HG03025 (cell line): ENCODE measurements at regions not wholly inside any gene's neighbourhood (a gene's known extent, or its start where the extent isn't known, plus 50 kb on each side); places are given as distances from the start of the nearest gene placed in this dataset.

Experiments used
- ATAC-seq: cut with Tn5 transposase; IDR thresholded peaks from one replicate; pipeline ENCODE4 v1.9.1; 2021; ENCODE audit warnings: mild to moderate bottlenecking, moderate library complexity; ENCODE audit not compliant: unreplicated experiment, low FRiP score

GRCh38 chr7:153496257-153496656, 555.9 kb upstream of the DPP6 start:
- no peak for ATAC-seq

GRCh38 chr7:153503093-153503492, 549.1 kb upstream of the DPP6 start:
- ATAC-seq, result no peak

- ATAC-seq, result no peak
These were observed 547.7 kb upstream of the DPP6 start for GRCh38 chr7:153504288-153505075.

- no peak for ATAC-seq
These were observed 544.3 kb upstream of the DPP6 start for GRCh38 chr7:153507885-153508284.

GRCh38 chr7:153509768-153510167, 542.4 kb upstream of the DPP6 start:
- ATAC-seq, result no peak

GRCh38 chr7:153510674-153511073, 541.5 kb upstream of the DPP6 start:
- ATAC-seq, result no peak

GRCh38 chr7:153514032-153514431, 538.2 kb upstream of the DPP6 start:
- no peak for ATAC-seq

- ATAC-seq, result no peak
These were observed 536.8 kb upstream of the DPP6 start for GRCh38 chr7:153515359-153515758.

- ATAC-seq, result no peak
These were observed 533.8 kb upstream of the DPP6 start for GRCh38 chr7:153518201-153518984.

- no peak for ATAC-seq
These were observed 530.8 kb upstream of the DPP6 start for GRCh38 chr7:153521370-153521769.

GRCh38 chr7:153522261-153522660, 529.9 kb upstream of the DPP6 start:
- no peak for ATAC-seq

GRCh38 chr7:153523320-153524015, 528.7 kb upstream of the DPP6 start:
- no peak for ATAC-seq

- no peak for ATAC-seq
These were observed 528.1 kb upstream of the DPP6 start for GRCh38 chr7:153524070-153524601.

GRCh38 chr7:153529100-153529499, 523.1 kb upstream of the DPP6 start:
- ATAC-seq, result no peak

GRCh38 chr7:153529651-153530165, 522.5 kb upstream of the DPP6 start:
- no peak for ATAC-seq

- no peak for ATAC-seq
These were observed 521.8 kb upstream of the DPP6 start for GRCh38 chr7:153530441-153530840.

- ATAC-seq, result no peak
These were observed 519.9 kb upstream of the DPP6 start for GRCh38 chr7:153532326-153532725.

GRCh38 chr7:153537271-153537670, 514.9 kb upstream of the DPP6 start:
- no peak for ATAC-seq

GRCh38 chr7:153541903-153542302, 510.3 kb upstream of the DPP6 start:
- no peak for ATAC-seq

GRCh38 chr7:153543232-153543631, 509.0 kb upstream of the DPP6 start:
- no peak for ATAC-seq

- ATAC-seq, result no peak
These were observed 502.0 kb upstream of the DPP6 start for GRCh38 chr7:153550173-153550572.
